HFF-Myc (cell line): ENCODE measurements at regions not wholly inside any gene's neighbourhood (a gene's known extent, or its start where the extent isn't known, plus 50 kb on each side); places are given as distances from the start of the nearest gene placed in this dataset.
A peak's percentile ranks its signal among the peaks of the same experiment; 100 is the strongest.
"Not testable (repeated sequence)": the region's sequence is repeated elsewhere in the genome, so short reads cannot be mapped to it uniquely, and the experiment has no call there.

Source experiments
- DNase-seq: peaks from one replicate; pipeline ENCODE4 v3.0.0-alpha.2; 2011; ENCODE audit warnings: low read depth; ENCODE audit errors: extremely low read depth
- H3K4me3 ChIP-seq: replicated peaks from 2 replicates; pipeline ENCODE4 v1.5.1; 2011; ENCODE audit warnings: low read depth, mild to moderate bottlenecking, control low read depth, low read length
- TF ChIP-seq, protein P1 (sequence below): IDR thresholded peaks from 2 replicates; pipeline ENCODE4 v1.5.1; 2012; ENCODE audit warnings: mild to moderate bottlenecking, low read depth, low read length, control low read depth; ENCODE audit errors: missing control alignments

DNA sequence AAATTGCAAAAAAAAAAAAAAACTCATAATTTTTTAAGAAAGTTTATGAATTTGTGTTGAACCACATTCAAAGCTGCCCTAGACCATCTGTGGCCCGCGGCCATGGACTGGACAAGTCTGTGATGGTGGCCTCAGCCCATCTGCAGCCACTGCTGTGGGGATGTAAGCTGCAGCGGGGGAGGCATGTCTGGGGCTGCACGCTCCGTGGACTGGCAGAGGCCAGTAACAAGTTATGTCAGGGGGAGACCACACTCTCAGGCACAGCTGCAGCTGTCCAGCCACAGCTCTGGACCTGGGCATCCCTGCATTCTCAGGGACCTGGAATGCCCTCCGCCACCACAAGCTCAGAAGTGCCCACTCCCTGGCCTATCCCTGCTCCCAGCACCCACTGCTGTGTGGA, 1272.3 kb upstream of the CDH9 start:
- DNase-seq, result no peak
- TF ChIP-seq, protein P1, sequence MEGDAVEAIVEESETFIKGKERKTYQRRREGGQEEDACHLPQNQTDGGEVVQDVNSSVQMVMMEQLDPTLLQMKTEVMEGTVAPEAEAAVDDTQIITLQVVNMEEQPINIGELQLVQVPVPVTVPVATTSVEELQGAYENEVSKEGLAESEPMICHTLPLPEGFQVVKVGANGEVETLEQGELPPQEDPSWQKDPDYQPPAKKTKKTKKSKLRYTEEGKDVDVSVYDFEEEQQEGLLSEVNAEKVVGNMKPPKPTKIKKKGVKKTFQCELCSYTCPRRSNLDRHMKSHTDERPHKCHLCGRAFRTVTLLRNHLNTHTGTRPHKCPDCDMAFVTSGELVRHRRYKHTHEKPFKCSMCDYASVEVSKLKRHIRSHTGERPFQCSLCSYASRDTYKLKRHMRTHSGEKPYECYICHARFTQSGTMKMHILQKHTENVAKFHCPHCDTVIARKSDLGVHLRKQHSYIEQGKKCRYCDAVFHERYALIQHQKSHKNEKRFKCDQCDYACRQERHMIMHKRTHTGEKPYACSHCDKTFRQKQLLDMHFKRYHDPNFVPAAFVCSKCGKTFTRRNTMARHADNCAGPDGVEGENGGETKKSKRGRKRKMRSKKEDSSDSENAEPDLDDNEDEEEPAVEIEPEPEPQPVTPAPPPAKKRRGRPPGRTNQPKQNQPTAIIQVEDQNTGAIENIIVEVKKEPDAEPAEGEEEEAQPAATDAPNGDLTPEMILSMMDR, result no peak
- H3K4me3 ChIP-seq, result no peak overlapping the region

GRCh38 chr5:28305891-28306290, 1267.5 kb upstream of the CDH9 start:
- H3K4me3 ChIP-seq, result no peak overlapping the region
- TF ChIP-seq, protein P1, result no peak
- DNase-seq, result no peak

DNA sequence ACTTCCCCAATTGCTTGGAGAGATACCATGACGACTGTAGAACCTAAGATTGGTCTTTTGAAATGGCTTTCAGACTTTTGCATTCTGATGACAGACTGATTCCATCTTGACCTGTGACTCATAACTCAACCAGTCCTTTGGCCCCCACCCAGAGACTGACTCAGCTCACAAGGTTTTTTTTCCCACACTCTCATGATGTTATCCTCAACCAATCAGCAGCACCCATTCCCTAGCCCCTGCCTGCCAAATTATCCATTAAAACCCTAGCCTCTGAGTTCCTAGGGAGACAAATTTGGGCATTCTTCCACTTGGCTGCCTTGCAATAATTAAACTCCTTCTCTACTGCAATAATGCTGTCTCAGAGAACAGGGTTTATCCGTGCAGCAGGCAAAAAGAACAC, 1263.3 kb upstream of the CDH9 start:
- DNase-seq, result peak; percentile 5
- TF ChIP-seq, protein P1, result no peak

DNA sequence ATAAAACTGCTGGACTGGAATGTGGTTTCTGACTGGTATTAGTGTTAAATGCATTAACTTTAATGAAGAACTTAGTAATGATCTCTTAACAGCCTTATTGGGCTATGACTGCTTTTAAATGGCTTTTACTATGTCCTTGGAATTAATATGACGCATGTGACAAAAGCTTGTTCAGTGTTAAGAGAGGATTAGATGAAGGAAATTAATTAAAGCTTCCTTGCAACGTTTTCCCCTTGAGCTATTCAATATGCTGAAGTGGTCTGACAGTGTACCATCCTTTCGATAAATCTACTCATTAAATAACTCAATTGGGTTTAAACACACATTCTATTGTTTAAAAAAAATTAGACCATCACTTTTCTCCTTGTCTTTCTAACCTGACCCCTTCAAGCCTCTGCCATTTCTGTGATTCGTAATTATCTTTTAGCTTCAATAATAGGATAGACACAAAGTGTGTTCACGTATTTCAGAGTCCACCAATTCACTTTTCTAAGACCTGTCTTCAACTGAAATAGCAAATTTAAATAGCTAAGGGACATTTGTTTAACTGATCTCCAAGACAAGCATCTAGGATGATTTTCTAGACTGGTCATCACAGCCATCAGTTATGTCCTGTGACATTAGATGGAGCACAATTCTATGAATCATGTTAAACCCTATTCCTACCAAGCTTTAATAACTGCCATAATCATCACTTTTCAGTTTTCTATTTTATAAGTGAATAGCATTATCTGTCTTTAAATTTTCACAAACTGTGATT, 1258.0 kb upstream of the CDH9 start:
- TF ChIP-seq, protein P1, result no peak
- DNase-seq, result no peak
- no peak overlapping the region for H3K4me3 ChIP-seq

More for the DNA sequence above, 1263.3 kb upstream of the CDH9 start:
- H3K4me3 ChIP-seq, result no peak overlapping the region

DNA sequence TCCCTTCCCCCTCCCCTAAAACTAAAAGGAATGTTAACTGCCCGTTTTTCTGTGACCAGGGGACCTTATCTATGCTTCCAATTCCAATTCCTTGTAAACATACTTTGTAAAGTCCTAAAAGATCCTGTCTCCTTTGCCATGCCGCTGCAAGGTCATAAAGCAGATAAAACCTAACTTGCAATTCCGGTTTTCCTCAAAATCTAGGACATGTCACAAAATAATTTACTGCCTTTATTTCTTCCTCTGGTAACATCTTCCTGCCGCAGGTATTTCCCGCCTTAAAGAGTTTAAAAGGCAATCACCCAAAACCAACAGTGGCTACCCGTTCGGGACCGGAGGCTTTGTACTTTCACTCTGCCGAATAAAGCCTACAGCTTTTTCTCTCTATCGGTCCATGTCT, 1248.6 kb upstream of the CDH9 start:
- not testable (repeated sequence) for DNase-seq, H3K4me3 ChIP-seq

DNA sequence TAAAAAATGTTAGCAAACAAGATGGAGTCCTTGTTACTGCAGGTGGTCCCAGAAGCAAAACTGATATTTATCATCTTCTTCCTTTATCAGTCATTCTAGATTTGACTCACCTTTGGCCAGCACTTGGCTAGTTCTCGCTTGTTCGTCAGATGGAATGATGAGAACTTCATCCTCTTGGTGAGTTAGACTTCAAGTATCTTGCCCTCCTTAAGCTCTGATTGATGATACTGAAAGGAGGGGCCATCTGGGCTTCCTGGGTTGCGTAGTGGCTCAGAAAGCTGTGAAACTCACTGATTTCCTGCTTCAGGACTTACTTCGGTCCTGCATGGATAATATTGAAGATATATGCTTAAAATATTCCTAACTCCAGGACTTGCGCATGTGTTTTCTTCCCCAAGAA, 1248.2 kb upstream of the CDH9 start:
- H3K4me3 ChIP-seq, result no peak overlapping the region
- no peak for DNase-seq
- TF ChIP-seq, protein P1, result no peak

DNA sequence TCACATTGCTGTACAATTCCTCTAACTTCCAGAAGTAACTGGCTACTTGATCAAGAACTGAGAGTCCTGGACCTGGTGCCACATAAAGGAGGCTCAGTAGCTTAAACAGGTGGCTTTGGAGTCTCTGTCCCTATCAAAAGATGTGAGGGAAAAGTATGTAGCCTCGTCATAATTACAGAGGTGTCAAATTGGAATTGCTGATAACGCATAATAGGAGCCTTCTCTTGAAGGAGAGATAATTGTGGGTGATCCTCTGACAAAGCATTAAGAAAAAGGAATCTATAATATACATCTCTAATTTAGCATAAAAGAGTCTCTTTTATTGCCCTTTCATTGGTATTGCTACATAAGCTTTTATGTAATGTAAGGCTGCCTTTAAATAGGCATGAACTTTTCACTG, 1246.4 kb upstream of the CDH9 start:
- TF ChIP-seq, protein P1, result no peak
- no peak for DNase-seq
- H3K4me3 ChIP-seq, result no peak overlapping the region
